B cell (primary cell): ENCODE measurements at regions not wholly inside any gene's neighbourhood (a gene's known extent, or its start where the extent isn't known, plus 50 kb on each side); places are given as distances from the start of the nearest gene placed in this dataset.

Experiments used
- ATAC-seq: fragments of 200-7000 bp; cut with Tn5 transposase; one replicate; pipeline ENCODE4 v1.10.0; 2021; ENCODE audit warnings: low read depth, mild to moderate bottlenecking, moderate number of reproducible peaks, moderate library complexity
- CTCF ChIA-PET: fragments of 350-600 bp; sonication (Branson Sonifier 250); formaldehyde crosslinking; loops from one replicate; lab custom pipeline; 2021; ENCODE audit warnings: antibody characterized with exemption, inconsistent platforms; lab: Charles Lee
- POLR2A ChIA-PET: fragments of 350-600 bp; sonication (Branson Sonifier 250); formaldehyde crosslinking; loops from one replicate; lab custom pipeline; 2021; ENCODE audit warnings: antibody characterized with exemption; lab: Charles Lee
- DNase-seq: peaks from one replicate; pipeline ENCODE4 v3.0.0; 2013
- H2AFZ ChIP-seq: 2 replicates; pipeline ENCODE4 v1.6.1; 2012; ENCODE audit warnings: mild to moderate bottlenecking, low read depth, low read length; ENCODE audit not compliant: insufficient read depth, poor library complexity, severe bottlenecking
- H3K27ac ChIP-seq, 2 donors: 1 replicate in 1 of 2; 2 replicates in 1 of 2; pipeline ENCODE4 v1.5.1; 2012 to 2013; ENCODE audit warnings: low read length in 2 of 2, mild to moderate bottlenecking in 2 of 2, moderate library complexity in 1 of 2
- H3K27me3 ChIP-seq, 4 experiments: fragments of 200-600 bp in 1 of 4; sonication (generic) in 1 of 4; replicated peaks in 1 of 4; 1 replicate in 2 of 4; 2 replicates in 2 of 4; pipeline versions ENCODE4 v1.6.1 to v1.7.0; 2013 to 2016; ENCODE audit warnings: low read length in 3 of 4, mild to moderate bottlenecking in 2 of 4, mixed read lengths in 1 of 4, moderate library complexity in 1 of 4; ENCODE audit not compliant: insufficient read depth in 4 of 4, control insufficient read depth in 3 of 4; ENCODE audit errors: control extremely low read depth in 1 of 4
- H3K36me3 ChIP-seq, 2 experiments: replicated peaks in 1 of 2; 1 replicate in 1 of 2; 2 replicates in 1 of 2; pipeline versions ENCODE4 v1.6.1 to v1.7.1; 2013; ENCODE audit warnings: low read length in 1 of 2; ENCODE audit not compliant: insufficient read depth in 2 of 2, control insufficient read depth in 1 of 2; ENCODE audit errors: control extremely low read depth in 1 of 2, extremely low read depth in 1 of 2
- H3K4me1 ChIP-seq, 2 donors: fragments of 200-600 bp in 1 of 2; sonication (generic) in 1 of 2; 1 replicate in 1 of 2; 2 replicates in 1 of 2; pipeline versions ENCODE4 v1.5.1 to v1.6.1; 2013 to 2017; ENCODE audit warnings: low read length in 2 of 2; ENCODE audit not compliant: control insufficient read depth in 2 of 2, insufficient read depth in 2 of 2
- H3K4me2 ChIP-seq: replicated peaks from 2 replicates; pipeline ENCODE3; 2012; ENCODE audit warnings: mild to moderate bottlenecking, low read depth, low read length; ENCODE audit not compliant: poor library complexity, severe bottlenecking
- H3K4me3 ChIP-seq, 5 experiments: fragments of 200-600 bp in 1 of 5; sonication (generic) in 1 of 5; 1 replicate in 3 of 5; 2 replicates in 2 of 5; pipeline versions ENCODE4 v1.5.1 to v1.7.0; 2011 to 2016; ENCODE audit warnings: low read length in 4 of 5, mild to moderate bottlenecking in 4 of 5, low read depth in 2 of 5, control low read depth in 1 of 5, moderate library complexity in 1 of 5; ENCODE audit not compliant: insufficient read depth in 1 of 5; ENCODE audit errors: control extremely low read depth in 1 of 5, extremely low read depth in 1 of 5
- H3K79me2 ChIP-seq: fragments of 200-600 bp; sonication (generic); one replicate; pipeline ENCODE4 v1.6.0; 2016; ENCODE audit warnings: low read length; ENCODE audit not compliant: control insufficient read depth, insufficient read depth
- H3K9ac ChIP-seq: fragments of 200-600 bp; sonication (generic); 2 replicates; pipeline ENCODE4 v1.6.1; 2017; ENCODE audit warnings: mild to moderate bottlenecking, low read length, moderate library complexity
- H3K9me3 ChIP-seq, 3 donors: one replicate each; pipeline versions ENCODE4 v1.6.1 to v1.7.1; 2013; ENCODE audit warnings: low read length in 2 of 3; ENCODE audit not compliant: control insufficient read depth in 2 of 3, insufficient read depth in 1 of 3; ENCODE audit errors: control extremely low read depth in 1 of 3
- H4K20me1 ChIP-seq: 2 replicates; pipeline ENCODE4 v1.6.0; 2012; ENCODE audit warnings: mild to moderate bottlenecking, low read length; ENCODE audit not compliant: insufficient read depth, control insufficient read depth, poor library complexity, severe bottlenecking
- H3K27ac Mint-ChIP-seq: one replicate; pipeline ENCODE4 v1.8.0; 2021; ENCODE audit warnings: mixed read lengths
- H3K27me3 Mint-ChIP-seq: one replicate; pipeline ENCODE4 v1.8.0; 2021; ENCODE audit warnings: mixed read lengths
- H3K4me1 Mint-ChIP-seq: one replicate; pipeline ENCODE4 v1.8.0; 2021; ENCODE audit warnings: mixed read lengths
- H3K4me3 Mint-ChIP-seq: one replicate; pipeline ENCODE4 v1.8.0; 2021; ENCODE audit warnings: mixed read lengths
- H3K9me3 Mint-ChIP-seq: one replicate; pipeline ENCODE4 v1.8.0; 2022; ENCODE audit warnings: mixed read lengths; ENCODE audit not compliant: insufficient read depth
- EZH2 ChIP-seq: IDR thresholded peaks from 2 replicates; pipeline ENCODE4 v1.6.1; 2012; ENCODE audit warnings: borderline replicate concordance, low read depth, mild to moderate bottlenecking, moderate library complexity, low read length; ENCODE audit not compliant: insufficient read depth, poor library complexity, severe bottlenecking
- WGBS: methylation state at CpG from one replicate; pipeline ENCODE4 v1.1.5; 2013; ENCODE audit warnings: missing lambda C conversion rate; ENCODE audit not compliant: insufficient coverage; 5-methylcytosine and 5-hydroxymethylcytosine counted together
- intact Hi-C: fragments of 100-400 bp; cut with micrococcal nuclease; formaldehyde crosslinking; loops from one replicate; pipeline ENCODE4 v1.10.0; 2022
- TF ChIP-seq, protein P1 (sequence below): fragments of 200-600 bp; IDR thresholded peaks from one replicate; pipeline ENCODE4 v1.8.0; 2022; ENCODE audit warnings: antibody characterized with exemption, mild to moderate bottlenecking

DNA sequence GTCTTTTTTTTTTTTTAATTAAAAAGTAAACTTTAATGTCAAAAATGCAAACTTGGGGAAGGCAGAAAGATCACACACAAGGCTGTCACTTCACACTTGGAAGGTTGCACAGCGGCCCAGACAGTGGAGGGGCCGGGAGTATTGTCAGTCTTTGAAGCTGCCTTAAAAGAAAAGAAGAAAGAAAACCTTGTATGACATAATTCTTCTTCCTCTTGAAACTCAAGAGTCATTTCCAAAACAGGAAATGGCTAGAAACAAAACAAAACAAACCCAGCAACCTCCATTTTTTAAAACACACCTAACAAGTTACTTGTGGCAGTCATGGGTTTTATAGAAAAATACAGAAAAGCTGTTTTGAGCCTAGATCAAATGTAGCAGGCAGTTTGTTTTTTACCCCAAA is 68.1 kb upstream of the MAGI1 start:
- Mint-ChIP-seq H3K27me3 (peaks cover 6% of the 10 kb centered on the region), H3K9me3 (no peaks in the 10 kb centered on the region), H3K4me1 (no peaks in the 10 kb centered on the region), H3K27ac (no peak overlapping the region), H3K4me3 (no peak overlapping the region)
- Histone ChIP-seq H3K9ac (no peak overlapping the region), H3K4me3 (no peak overlapping the region), H3K9me3 (no peaks in the 10 kb centered on the region), H4K20me1 (no peaks in the 10 kb centered on the region), H3K4me2 (no peak overlapping the region), H3K27me3 (no peaks in the 10 kb centered on the region), H3K79me2 (no peaks in the 10 kb centered on the region), H3K36me3 (no peaks in the 10 kb centered on the region), H3K27ac (no peak overlapping the region), H2AFZ (no peak overlapping the region), H3K4me1 (no peaks in the 10 kb centered on the region)
- intact Hi-C loops: no loop called here
- ChIA-PET CTCF (interaction anchor here (0.7 kb wide), 1 partner anchor 1306 kb away, joined by 4 read pairs; no protein-coding TSS in a partner anchor), POLR2A (no interaction called here)
- ATAC-seq (no peak), DNase-seq (no peak)
- no CpG with 5 or more reads among the region's 2 CpGs for WGBS
- TF ChIP-seq, protein P1, sequence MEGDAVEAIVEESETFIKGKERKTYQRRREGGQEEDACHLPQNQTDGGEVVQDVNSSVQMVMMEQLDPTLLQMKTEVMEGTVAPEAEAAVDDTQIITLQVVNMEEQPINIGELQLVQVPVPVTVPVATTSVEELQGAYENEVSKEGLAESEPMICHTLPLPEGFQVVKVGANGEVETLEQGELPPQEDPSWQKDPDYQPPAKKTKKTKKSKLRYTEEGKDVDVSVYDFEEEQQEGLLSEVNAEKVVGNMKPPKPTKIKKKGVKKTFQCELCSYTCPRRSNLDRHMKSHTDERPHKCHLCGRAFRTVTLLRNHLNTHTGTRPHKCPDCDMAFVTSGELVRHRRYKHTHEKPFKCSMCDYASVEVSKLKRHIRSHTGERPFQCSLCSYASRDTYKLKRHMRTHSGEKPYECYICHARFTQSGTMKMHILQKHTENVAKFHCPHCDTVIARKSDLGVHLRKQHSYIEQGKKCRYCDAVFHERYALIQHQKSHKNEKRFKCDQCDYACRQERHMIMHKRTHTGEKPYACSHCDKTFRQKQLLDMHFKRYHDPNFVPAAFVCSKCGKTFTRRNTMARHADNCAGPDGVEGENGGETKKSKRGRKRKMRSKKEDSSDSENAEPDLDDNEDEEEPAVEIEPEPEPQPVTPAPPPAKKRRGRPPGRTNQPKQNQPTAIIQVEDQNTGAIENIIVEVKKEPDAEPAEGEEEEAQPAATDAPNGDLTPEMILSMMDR: no peak
- no peak for TF ChIP-seq EZH2

DNA sequence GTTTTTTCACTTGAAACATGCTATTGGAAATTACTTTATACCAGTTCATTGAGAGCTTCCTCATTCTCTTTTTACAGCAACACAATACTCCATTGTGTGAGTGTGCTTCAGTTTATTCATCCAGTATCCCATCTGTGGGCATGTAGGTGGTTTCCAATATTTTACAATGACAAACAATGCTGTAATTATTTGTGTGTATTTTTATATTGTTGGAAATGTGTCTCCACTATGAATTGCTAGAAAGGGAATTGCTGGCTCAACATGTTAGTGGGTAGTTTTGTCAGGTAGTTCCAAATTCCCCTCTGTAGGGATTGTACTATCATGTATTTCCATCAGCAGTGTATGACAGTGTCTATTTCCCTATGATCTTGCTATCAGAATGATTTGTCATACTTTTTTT is 65.8 kb upstream of the MAGI1 start:
- CTCF ChIA-PET: no interaction called here

More for the DNA sequence above, 65.8 kb upstream of the MAGI1 start:
- H3K4me2 ChIP-seq: no peak overlapping the region
- no peaks in the 10 kb centered on the region for H3K27me3 ChIP-seq
- no peak overlapping the region for H2AFZ ChIP-seq
- no peak overlapping the region for H3K4me3 ChIP-seq
- Mint-ChIP-seq H3K9me3 (no peaks in the 10 kb centered on the region), H3K27ac (no peak overlapping the region), H3K27me3 (peaks cover 5% of the 10 kb centered on the region), H3K4me1 (no peaks in the 10 kb centered on the region), H3K4me3 (no peak overlapping the region)
- H3K36me3 ChIP-seq: no peaks in the 10 kb centered on the region
- H3K9me3 ChIP-seq: no peaks in the 10 kb centered on the region
- H3K9ac ChIP-seq: no peak overlapping the region
- intact Hi-C loops: no loop called here
- H3K79me2 ChIP-seq: no peaks in the 10 kb centered on the region
- DNase-seq: no peak
- ATAC-seq: no peak
- H4K20me1 ChIP-seq: no peaks in the 10 kb centered on the region
- POLR2A ChIA-PET: no interaction called here
- no peaks in the 10 kb centered on the region for H3K4me1 ChIP-seq
- no peak overlapping the region for H3K27ac ChIP-seq
- TF ChIP-seq, protein P1: no peak
- TF ChIP-seq EZH2: no peak
